Testis (tissue), 2 donors: ENCODE measurements at regions not wholly inside any gene's neighbourhood (a gene's known extent, or its start where the extent isn't known, plus 50 kb on each side); places are given as distances from the start of the nearest gene placed in this dataset.
"Not testable (repeated sequence)": the region's sequence is repeated elsewhere in the genome, so short reads cannot be mapped to it uniquely, and the experiment has no call there.

ENCODE experiments used
- CTCF ChIP-seq, 3 experiments: fragments of 450-650 bp in 2 of 3; fragments of 200-600 bp in 1 of 3; sonication (generic) in 1 of 3; IDR thresholded peaks; one replicate each; pipeline ENCODE4 v1.5.1; 2016 to 2019; ENCODE audit warnings: antibody characterized with exemption in 3 of 3, mild to moderate bottlenecking in 2 of 3, moderate library complexity in 1 of 3
- POLR2A ChIP-seq: fragments of 450-650 bp; IDR thresholded peaks from one replicate; pipeline ENCODE4 v1.6.1; 2017; ENCODE audit warnings: antibody characterized with exemption, mild to moderate bottlenecking, moderate library complexity

GRCh38 chr15:96491066-96491699 is 160.7 kb downstream of the NR2F2 start:
- TF ChIP-seq POLR2A; CTCF (IDR thresholded peaks at IDR 0.05): not testable (repeated sequence)
